GM19452 (cell line): ENCODE measurements at regions not wholly inside any gene's neighbourhood (a gene's known extent, or its start where the extent isn't known, plus 50 kb on each side); places are given as distances from the start of the nearest gene placed in this dataset.

Experiments
- ATAC-seq: cut with Tn5 transposase; IDR thresholded peaks from one replicate; pipeline ENCODE4 v1.9.1; 2021; ENCODE audit not compliant: unreplicated experiment

- ATAC-seq: no peak
These were observed 180.2 kb upstream of the ZNF618 start for GRCh38 chr9:113695901-113696300.

- ATAC-seq: no peak
These were observed 174.0 kb upstream of the ZNF618 start for GRCh38 chr9:113701774-113702755.

- ATAC-seq: no peak
These were observed 170.7 kb upstream of the ZNF618 start for GRCh38 chr9:113705306-113705927.

GRCh38 chr9:113705928-113706519 is 170.1 kb upstream of the ZNF618 start:
- ATAC-seq: no peak

- no peak for ATAC-seq
These were observed 168.0 kb upstream of the ZNF618 start for GRCh38 chr9:113707953-113708695.

- ATAC-seq: no peak
These were observed 167.0 kb upstream of the ZNF618 start for GRCh38 chr9:113708821-113709713.

- ATAC-seq: no peak
These were observed 166.4 kb upstream of the ZNF618 start for GRCh38 chr9:113709721-113710120.

- ATAC-seq: no peak
These were observed 164.9 kb upstream of the ZNF618 start for GRCh38 chr9:113711251-113711650.

- ATAC-seq: no peak
These were observed 164.1 kb upstream of the ZNF618 start for GRCh38 chr9:113712053-113712452.

GRCh38 chr9:113715086-113715485 is 161.0 kb upstream of the ZNF618 start:
- no peak for ATAC-seq

GRCh38 chr9:113719919-113720318 is 156.2 kb upstream of the ZNF618 start:
- ATAC-seq: no peak

- no peak for ATAC-seq
These were observed 155.6 kb upstream of the ZNF618 start for GRCh38 chr9:113720495-113720894.

- no peak for ATAC-seq
These were observed 154.3 kb upstream of the ZNF618 start for GRCh38 chr9:113721856-113722255.

GRCh38 chr9:113724202-113724601 is 151.9 kb upstream of the ZNF618 start:
- ATAC-seq: no peak

GRCh38 chr9:113728989-113729388 is 147.1 kb upstream of the ZNF618 start:
- ATAC-seq: no peak

- no peak for ATAC-seq
These were observed 141.3 kb upstream of the ZNF618 start for GRCh38 chr9:113734826-113735225.

- no peak for ATAC-seq
These were observed 138.4 kb upstream of the ZNF618 start for GRCh38 chr9:113737517-113738271.

- ATAC-seq: no peak
These were observed 137.6 kb upstream of the ZNF618 start for GRCh38 chr9:113738496-113738892.

- ATAC-seq: no peak
These were observed 137.1 kb upstream of the ZNF618 start for GRCh38 chr9:113738893-113739604.
